HFF-Myc (cell line): ENCODE measurements at regions not wholly inside any gene's neighbourhood (a gene's known extent, or its start where the extent isn't known, plus 50 kb on each side); places are given as distances from the start of the nearest gene placed in this dataset.

Experiments
- DNase-seq: peaks from one replicate; pipeline ENCODE4 v3.0.0-alpha.2; 2011; ENCODE audit warnings: low read depth; ENCODE audit errors: extremely low read depth
- H3K4me3 ChIP-seq: replicated peaks from 2 replicates; pipeline ENCODE4 v1.5.1; 2011; ENCODE audit warnings: low read depth, mild to moderate bottlenecking, control low read depth, low read length
- TF ChIP-seq, protein P1 (sequence below): IDR thresholded peaks from 2 replicates; pipeline ENCODE4 v1.5.1; 2012; ENCODE audit warnings: mild to moderate bottlenecking, low read depth, low read length, control low read depth; ENCODE audit errors: missing control alignments

DNA sequence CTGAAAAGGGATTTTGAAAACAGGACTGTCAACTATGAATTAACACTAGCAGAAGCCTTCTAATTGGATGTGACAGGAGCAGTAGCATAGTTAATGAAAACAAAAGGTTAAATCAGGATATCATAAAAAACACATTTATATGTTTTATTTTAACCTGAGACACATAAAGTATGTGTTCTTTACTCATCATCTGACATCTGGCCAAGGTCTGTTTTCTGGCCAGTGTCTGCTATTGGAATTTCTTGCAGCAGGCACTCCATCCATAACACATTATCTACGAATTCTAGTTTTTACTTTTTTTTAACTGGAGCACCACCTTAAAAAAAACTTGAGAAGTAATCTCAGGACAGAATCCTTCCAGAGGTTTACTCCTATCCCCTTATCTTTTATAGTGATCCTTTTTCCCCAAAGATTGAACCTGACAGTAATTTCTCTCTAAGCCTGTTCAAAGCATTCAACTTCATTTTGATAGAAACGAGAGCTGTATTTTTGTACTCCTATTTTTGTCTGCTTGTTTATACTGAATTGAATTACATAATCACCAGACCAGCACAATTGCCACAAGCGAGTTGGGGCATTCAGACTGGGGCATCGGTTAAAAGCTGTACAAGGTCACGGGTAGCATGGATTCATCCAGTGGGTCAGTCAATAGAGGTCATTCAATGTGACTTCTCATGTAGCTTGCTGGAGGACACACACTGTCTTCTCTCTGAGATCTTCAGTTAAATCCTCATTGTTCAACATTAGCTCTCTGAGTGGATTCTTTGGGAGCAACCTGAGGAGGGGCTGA, 205.6 kb upstream of the CLINT1 start:
- DNase-seq = no peak
- H3K4me3 ChIP-seq = no peak overlapping the region
- TF ChIP-seq, protein P1, sequence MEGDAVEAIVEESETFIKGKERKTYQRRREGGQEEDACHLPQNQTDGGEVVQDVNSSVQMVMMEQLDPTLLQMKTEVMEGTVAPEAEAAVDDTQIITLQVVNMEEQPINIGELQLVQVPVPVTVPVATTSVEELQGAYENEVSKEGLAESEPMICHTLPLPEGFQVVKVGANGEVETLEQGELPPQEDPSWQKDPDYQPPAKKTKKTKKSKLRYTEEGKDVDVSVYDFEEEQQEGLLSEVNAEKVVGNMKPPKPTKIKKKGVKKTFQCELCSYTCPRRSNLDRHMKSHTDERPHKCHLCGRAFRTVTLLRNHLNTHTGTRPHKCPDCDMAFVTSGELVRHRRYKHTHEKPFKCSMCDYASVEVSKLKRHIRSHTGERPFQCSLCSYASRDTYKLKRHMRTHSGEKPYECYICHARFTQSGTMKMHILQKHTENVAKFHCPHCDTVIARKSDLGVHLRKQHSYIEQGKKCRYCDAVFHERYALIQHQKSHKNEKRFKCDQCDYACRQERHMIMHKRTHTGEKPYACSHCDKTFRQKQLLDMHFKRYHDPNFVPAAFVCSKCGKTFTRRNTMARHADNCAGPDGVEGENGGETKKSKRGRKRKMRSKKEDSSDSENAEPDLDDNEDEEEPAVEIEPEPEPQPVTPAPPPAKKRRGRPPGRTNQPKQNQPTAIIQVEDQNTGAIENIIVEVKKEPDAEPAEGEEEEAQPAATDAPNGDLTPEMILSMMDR = no peak

DNA sequence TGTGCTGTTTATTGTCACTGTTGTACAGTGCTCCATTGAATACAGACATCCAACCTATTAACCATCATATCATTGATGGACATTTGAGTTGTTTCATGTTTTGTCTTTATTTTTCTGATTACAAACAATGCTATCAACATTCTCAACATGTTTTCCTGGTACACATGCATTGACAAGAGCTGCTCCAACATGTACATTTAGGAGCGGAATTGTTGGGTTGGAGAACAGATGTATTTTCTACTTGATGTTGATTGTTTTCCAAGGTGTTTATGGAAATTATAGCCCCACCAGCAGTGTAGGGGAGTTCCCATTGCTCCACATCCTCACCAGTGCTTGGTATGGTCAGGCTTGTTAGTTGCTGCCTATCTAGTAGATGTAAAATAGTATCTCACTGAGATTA, 204.1 kb upstream of the CLINT1 start:
- TF ChIP-seq, protein P1 = no peak

DNA sequence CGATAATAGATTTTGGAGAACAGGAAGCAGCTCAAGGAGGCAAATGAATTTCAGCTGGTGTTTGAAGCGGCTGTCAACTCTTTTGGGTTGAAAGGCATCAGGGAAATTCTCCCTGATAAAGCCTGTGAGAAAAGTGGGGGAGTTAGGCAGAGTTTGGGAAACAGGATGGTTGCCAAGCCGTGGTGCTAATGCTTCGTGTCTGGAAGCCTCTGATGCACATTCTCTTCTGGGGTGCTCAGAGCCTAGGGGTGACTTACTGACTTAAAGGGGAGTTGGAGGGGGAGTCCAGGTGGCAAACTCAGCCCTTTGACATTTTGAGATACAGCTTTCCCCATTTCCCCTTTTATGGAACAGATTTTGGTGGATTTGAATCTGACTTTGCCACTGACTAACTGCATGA, 202.5 kb upstream of the CLINT1 start:
- TF ChIP-seq, protein P1 = no peak
- DNase-seq = no peak
- H3K4me3 ChIP-seq = no peak overlapping the region

More for the DNA sequence above, 204.1 kb upstream of the CLINT1 start:
- H3K4me3 ChIP-seq = no peak overlapping the region
- DNase-seq = no peak

DNA sequence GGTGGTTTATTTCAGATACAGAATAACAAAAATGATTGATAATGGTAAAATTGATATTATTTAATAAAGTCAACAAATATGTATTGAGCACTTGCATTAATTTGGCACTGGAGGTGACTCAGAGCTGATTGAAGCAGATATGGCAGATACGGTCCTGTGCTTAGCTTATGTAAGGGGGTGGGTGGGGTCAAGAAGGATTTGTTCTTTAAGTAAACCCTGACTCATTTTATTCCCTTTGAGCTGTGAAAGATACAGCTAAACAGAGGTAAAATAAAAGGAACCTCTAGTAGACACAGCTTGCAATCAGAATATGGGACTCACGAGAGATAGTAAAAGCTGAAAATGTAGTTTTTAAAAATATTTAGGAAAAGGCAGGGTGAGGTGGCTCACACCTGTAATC, 201.3 kb upstream of the CLINT1 start:
- DNase-seq = no peak
- no peak overlapping the region for H3K4me3 ChIP-seq
- TF ChIP-seq, protein P1 = no peak

DNA sequence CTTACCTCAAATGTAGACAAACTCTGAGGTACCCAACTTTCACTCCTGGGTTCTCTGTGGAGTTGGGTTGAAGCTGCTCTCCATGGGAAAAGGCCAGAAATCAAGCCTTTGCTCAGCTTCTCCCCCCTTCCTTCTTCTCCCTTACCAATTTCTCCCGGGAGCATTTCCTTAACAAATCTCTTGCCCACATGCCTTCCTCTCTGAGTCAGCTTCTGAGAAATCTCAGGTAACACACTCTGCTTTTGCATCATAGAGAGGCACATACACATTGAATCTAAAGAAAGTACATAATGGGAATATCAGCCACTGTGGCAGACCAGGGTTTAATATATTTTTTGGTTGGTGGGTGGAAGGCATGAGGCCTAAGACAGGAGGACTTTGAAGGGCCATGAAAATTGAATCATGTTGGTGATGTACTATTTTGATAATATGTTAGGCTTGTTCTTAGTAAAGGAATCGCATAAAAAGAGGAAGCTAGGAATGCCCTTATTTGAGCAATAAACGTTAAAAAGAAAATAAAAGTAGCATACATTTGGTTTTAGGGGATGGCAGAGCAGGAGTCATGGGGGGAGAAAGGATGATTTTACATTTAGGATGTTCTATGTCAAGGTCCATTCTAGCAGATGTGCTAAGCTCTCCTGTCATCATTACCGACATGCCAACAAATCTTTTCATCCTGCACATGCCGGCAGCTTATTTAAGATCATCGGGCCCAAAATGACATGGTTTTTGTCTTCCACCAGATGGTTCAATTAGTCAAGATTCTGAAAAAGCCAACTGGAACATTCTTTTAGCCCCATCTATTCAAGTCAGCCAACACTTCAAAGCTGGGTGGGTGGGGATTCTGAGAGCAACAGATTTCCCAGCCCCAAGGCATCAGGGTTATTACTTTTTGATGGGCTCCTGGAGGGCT, 199.5 kb upstream of the CLINT1 start:
- no peak overlapping the region for H3K4me3 ChIP-seq
- DNase-seq = no peak
- TF ChIP-seq, protein P1 = no peak

DNA sequence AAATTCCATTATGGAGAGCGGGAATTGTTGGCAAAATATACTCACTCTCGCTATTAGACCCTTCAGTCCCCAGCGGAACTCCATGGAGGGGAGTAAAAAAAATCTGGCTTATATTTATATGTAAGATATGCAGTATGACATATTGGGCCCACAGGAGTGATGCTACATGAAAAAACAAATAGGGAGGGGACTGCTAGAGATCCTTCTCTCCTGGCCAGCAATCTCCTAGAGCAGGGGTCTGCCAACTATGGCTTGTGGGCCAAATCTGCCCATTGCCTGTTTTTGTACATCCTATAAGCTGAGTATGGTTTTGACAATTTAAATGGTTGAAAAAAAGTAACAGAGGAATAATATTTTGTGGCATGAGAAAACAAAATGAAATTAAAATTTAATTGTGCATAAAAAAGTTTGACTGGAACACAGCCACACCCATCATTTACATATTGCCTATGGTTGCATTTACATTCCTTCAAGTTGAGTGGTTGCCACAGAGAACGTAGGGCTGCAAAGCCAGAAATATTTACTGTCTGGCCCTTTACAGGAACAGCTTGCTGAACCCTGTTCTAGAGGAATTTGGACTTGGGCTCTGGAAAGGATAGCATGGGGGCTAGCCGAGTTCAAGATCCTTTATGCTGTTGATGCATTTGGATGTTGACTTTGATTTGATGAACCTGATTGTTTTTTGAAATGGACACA, 197.3 kb upstream of the CLINT1 start:
- DNase-seq = no peak
- H3K4me3 ChIP-seq = no peak overlapping the region
- TF ChIP-seq, protein P1 = no peak
